MM.1S (cell line): ENCODE measurements at regions not wholly inside any gene's neighbourhood (a gene's known extent, or its start where the extent isn't known, plus 50 kb on each side); places are given as distances from the start of the nearest gene placed in this dataset.

Source experiments
- CTCF ChIP-seq: fragments of 300-600 bp; sonication (generic); IDR thresholded peaks from 2 replicates; pipeline ENCODE4 v1.5.1; 2016; ENCODE audit warnings: antibody characterized with exemption, low read length, mixed read lengths
- EZH2 ChIP-seq: fragments of 300-600 bp; sonication (generic); optimal IDR thresholded peaks from 2 replicates; pipeline ENCODE3; 2017; ENCODE audit warnings: low read depth, mild to moderate bottlenecking, antibody characterized with exemption, low read length, mixed read lengths

- TF ChIP-seq CTCF = no peak
- TF ChIP-seq EZH2 = no peak
These were observed 257.7 kb upstream of the PMFBP1 start for GRCh38 chr16:72429671-72430081.
